H1 (cell line): ENCODE measurements at regions not wholly inside any gene's neighbourhood (a gene's known extent, or its start where the extent isn't known, plus 50 kb on each side); places are given as distances from the start of the nearest gene placed in this dataset.

Experiments used
- BCL11A ChIP-seq, 2 experiments: IDR thresholded peaks; one replicate each; pipeline ENCODE4 v1.6.1; 2011; ENCODE audit warnings: low read depth in 2 of 2, low read length in 2 of 2, mild to moderate bottlenecking in 2 of 2
- CBX5 ChIP-seq: fragments of 300-800, 300-1000 bp; sonication (generic); IDR thresholded peaks from 2 replicates; pipeline ENCODE4 v1.7.1; 2016; ENCODE audit warnings: antibody characterized with exemption, low read length, low read depth
- CHD7 ChIP-seq: fragments of 300-600 bp; sonication (generic); IDR thresholded peaks from 2 replicates; pipeline ENCODE4 v1.7.1; 2012; ENCODE audit warnings: low read length, moderate library complexity, mild to moderate bottlenecking, inconsistent platforms; ENCODE audit not compliant: insufficient replicate concordance
- HDAC2 ChIP-seq, 2 experiments: fragments of 300-600 bp in 1 of 2; sonication (generic) in 1 of 2; IDR thresholded peaks; 2 replicates each; pipeline ENCODE4 v1.6.1; 2011 to 2012; ENCODE audit warnings: low read depth in 2 of 2, low read length in 2 of 2, mild to moderate bottlenecking in 2 of 2, moderate library complexity in 2 of 2, borderline replicate concordance in 1 of 2, inconsistent platforms in 1 of 2
- JUND ChIP-seq: IDR thresholded peaks from 2 replicates; pipeline ENCODE4 v1.6.1; 2011; ENCODE audit warnings: mild to moderate bottlenecking, improper control_type of control experiment, low read length
- MAX ChIP-seq: IDR thresholded peaks from 2 replicates; pipeline ENCODE4 v1.6.1; 2012; ENCODE audit warnings: inconsistent platforms
- PHF8 ChIP-seq: fragments of 200-600 bp; sonication (generic); conservative IDR thresholded peaks from 2 replicates; pipeline ENCODE4 v1.7.1; 2012; ENCODE audit warnings: low read depth, mild to moderate bottlenecking, inconsistent platforms, low read length, moderate library complexity
- POU5F1 ChIP-seq: IDR thresholded peaks from 2 replicates; pipeline ENCODE4 v1.6.1; 2011; ENCODE audit warnings: low read depth, mild to moderate bottlenecking, low read length, moderate library complexity
- RXRA ChIP-seq: IDR thresholded peaks from 2 replicates; pipeline ENCODE4 v1.6.1; 2011; ENCODE audit warnings: low read depth, mild to moderate bottlenecking, low read length, moderate library complexity; ENCODE audit not compliant: insufficient read depth
- SP1 ChIP-seq: IDR thresholded peaks from 2 replicates; pipeline ENCODE4 v1.6.1; 2011; ENCODE audit warnings: low read depth, low read length
- TAF1 ChIP-seq: IDR thresholded peaks from 2 replicates; pipeline ENCODE4 v1.6.1; 2011; ENCODE audit warnings: mild to moderate bottlenecking, low read depth, low read length
- YY1 ChIP-seq: IDR thresholded peaks from 2 replicates; pipeline ENCODE4 v1.6.1; 2011; ENCODE audit warnings: low read depth, mild to moderate bottlenecking, low read length

- TF ChIP-seq CHD7 (peak; percentile 57), JUND (peak; percentile 55; the same call in 1 of the 2 replicates), RXRA (peak; percentile 98; the same call in 1 of the 2 replicates), HDAC2 (IDR thresholded peaks at IDR 0.05; ENCODE audit: borderline replicate concordance in 1 of 2, low read depth in 2 of 2, low read length in 2 of 2) (peak in 1 of 2 experiments; percentile 37; a peak in 1 of 4 replicates), MAX (0 out of 2 replicates have a peak, but pooled peaks have one; percentile 17), TAF1 (no peak), POU5F1 (peak; percentile 98), PHF8 (no peak), BCL11A (IDR thresholded peaks at IDR 0.05; ENCODE audit: low read depth in 2 of 2, low read length in 2 of 2) (peak; percentile 47 to 71), CBX5 (no peak), SP1 (peak; percentile 75; the same call in 1 of the 2 replicates), YY1 (peak; percentile 42; the same call in 1 of the 2 replicates)
Observed at GRCh38 chr12:112590281-112590680, 171.5 kb downstream of the PTPN11 start (continued).
